ENCODE measurements at regions not wholly inside any gene's neighbourhood (a gene's known extent, or its start where the extent isn't known, plus 50 kb on each side); places are given as distances from the start of the nearest gene placed in this dataset.
"Not testable (repeated sequence)": the region's sequence is repeated elsewhere in the genome, so short reads cannot be mapped to it uniquely, and the experiment has no call there.

GRCh38 chr13:109938255-109938936 is 152.0 kb upstream of the IRS2 start:
- no peak for ATAC-seq
- CTCF ChIA-PET: no interaction called here
- BruUV-seq (replicated peaks): no TSS peak

GRCh38 chr13:109934520-109934919 is 148.1 kb upstream of the IRS2 start:
- H3K4me3 ChIP-seq (ENCODE audit: low read depth in 2 of 2, low read length in 2 of 2); H3K27me3 ChIP-seq (ENCODE audit: control insufficient read depth, insufficient read depth, low read length); H3K4me1 ChIP-seq (ENCODE audit: control insufficient read depth, insufficient read depth, low read length); H3K36me3 ChIP-seq (ENCODE audit: control insufficient read depth, insufficient read depth, low read length); ATAC-seq; BruUV-seq (replicated peaks); H3K27ac ChIP-seq (ENCODE audit: low read length); H3K9me3 ChIP-seq (ENCODE audit: control insufficient read depth, insufficient read depth, low read depth, low read length); in situ Hi-C loops (cut with HindIII; ENCODE audit: low pct_unique_long_range_greater_than_20kb, low sequenced_read_pairs); POLR2A ChIA-PET; DNase-seq (ENCODE audit: low read depth, low spot score); intact Hi-C loops (cut with micrococcal nuclease; ENCODE audit: unreplicated experiment); CTCF ChIA-PET: not testable (repeated sequence)

More at GRCh38 chr13:109938255-109938936, 152.0 kb upstream of the IRS2 start:
- H3K27me3 ChIP-seq (ENCODE audit: control insufficient read depth, insufficient read depth, low read length): no peaks in the 10 kb centered on the region
- TF ChIP-seq TCF7L2 (IDR thresholded peaks at IDR 0.05; ENCODE audit: low read depth, low read length): no peak
- TF ChIP-seq REST (IDR thresholded peaks at IDR 0.05; ENCODE audit: insufficient read depth in 1 of 2, low read depth in 2 of 2, low read length in 1 of 2): no peak
- TF ChIP-seq CTCF (IDR thresholded peaks at IDR 0.05): no peak
- no peak for TF ChIP-seq SIN3A (IDR thresholded peaks at IDR 0.05; ENCODE audit: borderline replicate concordance, insufficient read depth, low read depth, low read length)
- TF ChIP-seq POLR2AphosphoS5 (IDR thresholded peaks at IDR 0.05; ENCODE audit: low read depth, low read length): no peak
- no peak overlapping the region for H3K4me3 ChIP-seq (ENCODE audit: low read depth in 2 of 2, low read length in 2 of 2)
- no peaks in the 10 kb centered on the region for H3K9me3 ChIP-seq (ENCODE audit: control insufficient read depth, insufficient read depth, low read depth, low read length)
- POLR2A ChIA-PET: no interaction called here
- in situ Hi-C loops (cut with HindIII; ENCODE audit: low pct_unique_long_range_greater_than_20kb, low sequenced_read_pairs) (no loop called here), intact Hi-C loops (cut with micrococcal nuclease; ENCODE audit: unreplicated experiment) (no loop called here)
- DNase-seq (ENCODE audit: low read depth, low spot score): no peak
- no peak overlapping the region for H3K27ac ChIP-seq (ENCODE audit: low read length)
- no peaks in the 10 kb centered on the region for H3K36me3 ChIP-seq (ENCODE audit: control insufficient read depth, insufficient read depth, low read length)
- H3K4me1 ChIP-seq (ENCODE audit: control insufficient read depth, insufficient read depth, low read length): no peaks in the 10 kb centered on the region

GRCh38 chr13:109933476-109933875 is 147.1 kb upstream of the IRS2 start:
- TF ChIP-seq TCF7L2 (IDR thresholded peaks at IDR 0.05; ENCODE audit: low read depth, low read length): no peak
- no peak for TF ChIP-seq CTCF (IDR thresholded peaks at IDR 0.05)
- no peak for TF ChIP-seq REST (IDR thresholded peaks at IDR 0.05; ENCODE audit: insufficient read depth in 1 of 2, low read depth in 2 of 2, low read length in 1 of 2)
- no peak for TF ChIP-seq SIN3A (IDR thresholded peaks at IDR 0.05; ENCODE audit: borderline replicate concordance, insufficient read depth, low read depth, low read length)
- no peak for TF ChIP-seq POLR2AphosphoS5 (IDR thresholded peaks at IDR 0.05; ENCODE audit: low read depth, low read length)
- DNase-seq (ENCODE audit: low read depth, low spot score) (no peak), ATAC-seq (no peak)
- no peaks in the 10 kb centered on the region for H3K27me3 ChIP-seq (ENCODE audit: control insufficient read depth, insufficient read depth, low read length)
- H3K36me3 ChIP-seq (ENCODE audit: control insufficient read depth, insufficient read depth, low read length): no peaks in the 10 kb centered on the region
- no TSS peak for BruUV-seq (replicated peaks)
- no peak overlapping the region for H3K4me3 ChIP-seq (ENCODE audit: low read depth in 2 of 2, low read length in 2 of 2)
- no peaks in the 10 kb centered on the region for H3K9me3 ChIP-seq (ENCODE audit: control insufficient read depth, insufficient read depth, low read depth, low read length)
- ChIA-PET CTCF (no interaction called here), POLR2A (no interaction called here)
- in situ Hi-C loops (cut with HindIII; ENCODE audit: low pct_unique_long_range_greater_than_20kb, low sequenced_read_pairs) (no loop called here), intact Hi-C loops (cut with micrococcal nuclease; ENCODE audit: unreplicated experiment) (no loop called here)
- no peaks in the 10 kb centered on the region for H3K4me1 ChIP-seq (ENCODE audit: control insufficient read depth, insufficient read depth, low read length)
- no peak overlapping the region for H3K27ac ChIP-seq (ENCODE audit: low read length)
